RWPE1 (cell line): ENCODE measurements at regions not wholly inside any gene's neighbourhood (a gene's known extent, or its start where the extent isn't known, plus 50 kb on each side); places are given as distances from the start of the nearest gene placed in this dataset.
"Not testable (repeated sequence)": the region's sequence is repeated elsewhere in the genome, so short reads cannot be mapped to it uniquely, and the experiment has no call there.

ENCODE experiments used
- CTCF ChIA-PET: fragments of 350-600 bp; sonication (Branson Sonifier 250); formaldehyde crosslinking; extraction: SDS; loops from one replicate; lab custom pipeline; 2021; lab: Yijun Ruan, JAX
- POLR2A ChIA-PET: fragments of 400-600 bp; formaldehyde crosslinking; extraction: SDS; loops from one replicate; lab custom pipeline; 2020; ENCODE audit warnings: antibody characterized with exemption; ENCODE audit not compliant: low non-redundant PET; lab: Yijun Ruan, JAX
- DNase-seq: peaks from one replicate; pipeline ENCODE4 v3.0.0; 2012; ENCODE audit warnings: low spot score
- H3K27ac ChIP-seq: fragments of 450-650 bp; 2 replicates; pipeline ENCODE4 v1.5.1; 2017
- CTCF ChIP-seq: fragments of 450-650 bp; conservative IDR thresholded peaks from 2 replicates; pipeline ENCODE4 v1.5.1; 2017; ENCODE audit warnings: low read depth, mild to moderate bottlenecking

- DNase-seq, H3K27ac ChIP-seq, CTCF ChIA-PET, POLR2A ChIA-PET: not testable (repeated sequence)
Observed at GRCh38 chrX:71822314-71822713, 59.2 kb downstream of the CXorf49B start.

- no peak for TF ChIP-seq CTCF
- no peak overlapping the region for H3K27ac ChIP-seq
- ChIA-PET CTCF (no interaction called here), POLR2A (no interaction called here)
- no peak for DNase-seq
Observed at GRCh38 chrX:71823391-71824057, 60.4 kb downstream of the CXorf49B start.

GRCh38 chrX:71828086-71828485, 64.9 kb downstream of the CXorf49B start:
- ChIA-PET CTCF (interaction anchor here (0.6 kb wide), 1 partner anchor 670 kb away, joined by 4 read pairs; no protein-coding TSS in a partner anchor), POLR2A (no interaction called here)
- H3K27ac ChIP-seq, result no peak overlapping the region
- TF ChIP-seq CTCF, result no peak
- no peak for DNase-seq

- CTCF ChIA-PET, H3K27ac ChIP-seq, POLR2A ChIA-PET, DNase-seq: not testable (repeated sequence)
Observed at GRCh38 chrX:71838092-71838491, 72.6 kb upstream of the NHSL2 start.

- TF ChIP-seq CTCF, result no peak
- H3K27ac ChIP-seq, result no peak overlapping the region
- POLR2A ChIA-PET, result no interaction called here
- no peak for DNase-seq
- CTCF ChIA-PET, result no interaction called here
Observed at GRCh38 chrX:71846429-71846828, 64.2 kb upstream of the NHSL2 start.

GRCh38 chrX:71852182-71852581, 58.5 kb upstream of the NHSL2 start:
- ChIA-PET CTCF (no interaction called here), POLR2A (no interaction called here)
- H3K27ac ChIP-seq, result no peak overlapping the region
- no peak for TF ChIP-seq CTCF
- no peak for DNase-seq

GRCh38 chrX:71859637-71860036, 51.0 kb upstream of the NHSL2 start:
- peak; percentile 49 for TF ChIP-seq CTCF
- H3K27ac ChIP-seq, result no peak overlapping the region
- CTCF ChIA-PET, result interaction anchor here (0.6 to 0.7 kb wide), 3 partner anchors 82 to 1760 kb away, joined by 3 read pairs; no protein-coding TSS in a partner anchor
- peak; percentile 8 for DNase-seq
- POLR2A ChIA-PET, result no interaction called here
